ENCODE measurements at regions not wholly inside any gene's neighbourhood (a gene's known extent, or its start where the extent isn't known, plus 50 kb on each side); places are given as distances from the start of the nearest gene placed in this dataset.

GRCh38 chr4:96343836-96344235 lies 503.9 kb downstream of the PDHA2 start:
- Mint-ChIP-seq H3K27ac (no peak overlapping the region), H3K27me3 (ENCODE audit: low read depth, poor library complexity) (no peaks in the 10 kb centered on the region), H3K36me3 (ENCODE audit: low read depth) (no peaks in the 10 kb centered on the region), H3K9me3 (peaks cover 2% of the 10 kb centered on the region), H3K4me3 (no peak overlapping the region), H3K4me1 (no peaks in the 10 kb centered on the region)
- no peak for TF ChIP-seq CTCF (IDR thresholded peaks at IDR 0.05)
- DNase-seq: no peak

- H3K4me1 Mint-ChIP-seq: no peaks in the 10 kb centered on the region
- H3K9me3 Mint-ChIP-seq: no peaks in the 10 kb centered on the region
- H3K27me3 Mint-ChIP-seq (ENCODE audit: low read depth, poor library complexity): no peaks in the 10 kb centered on the region
- DNase-seq: no peak
- no peak for TF ChIP-seq CTCF (IDR thresholded peaks at IDR 0.05)
- H3K4me3 Mint-ChIP-seq: no peak overlapping the region
- H3K36me3 Mint-ChIP-seq (ENCODE audit: low read depth): no peaks in the 10 kb centered on the region
- no peak overlapping the region for H3K27ac Mint-ChIP-seq
Measured at GRCh38 chr4:96347582-96347981, 507.7 kb downstream of the PDHA2 start.

- Mint-ChIP-seq H3K27me3 (ENCODE audit: low read depth, poor library complexity) (no peaks in the 10 kb centered on the region), H3K4me3 (no peak overlapping the region), H3K36me3 (ENCODE audit: low read depth) (no peaks in the 10 kb centered on the region), H3K4me1 (no peaks in the 10 kb centered on the region), H3K9me3 (no peaks in the 10 kb centered on the region), H3K27ac (no peak overlapping the region)
- peak; percentile 31 for TF ChIP-seq CTCF (IDR thresholded peaks at IDR 0.05)
- peak; percentile 10 for DNase-seq
Measured at GRCh38 chr4:96352051-96352517, 512.2 kb downstream of the PDHA2 start.

- DNase-seq: no peak
- Mint-ChIP-seq H3K27me3 (ENCODE audit: low read depth, poor library complexity) (no peaks in the 10 kb centered on the region), H3K4me3 (no peak overlapping the region), H3K9me3 (no peaks in the 10 kb centered on the region), H3K36me3 (ENCODE audit: low read depth) (no peaks in the 10 kb centered on the region), H3K4me1 (no peaks in the 10 kb centered on the region), H3K27ac (no peak overlapping the region)
- no peak for TF ChIP-seq CTCF (IDR thresholded peaks at IDR 0.05)
Measured at GRCh38 chr4:96354036-96354712, 514.3 kb downstream of the PDHA2 start.

GRCh38 chr4:96355414-96355813 lies 515.5 kb downstream of the PDHA2 start:
- no peaks in the 10 kb centered on the region for H3K27me3 Mint-ChIP-seq (ENCODE audit: low read depth, poor library complexity)
- no peaks in the 10 kb centered on the region for H3K36me3 Mint-ChIP-seq (ENCODE audit: low read depth)
- no peak overlapping the region for H3K27ac Mint-ChIP-seq
- DNase-seq: no peak
- no peak for TF ChIP-seq CTCF (IDR thresholded peaks at IDR 0.05)
- H3K4me1 Mint-ChIP-seq: no peaks in the 10 kb centered on the region
- H3K4me3 Mint-ChIP-seq: no peak overlapping the region
- H3K9me3 Mint-ChIP-seq: no peaks in the 10 kb centered on the region
